GM19452 (cell line): ENCODE measurements at regions not wholly inside any gene's neighbourhood (a gene's known extent, or its start where the extent isn't known, plus 50 kb on each side); places are given as distances from the start of the nearest gene placed in this dataset.
"Not testable (repeated sequence)": the region's sequence is repeated elsewhere in the genome, so short reads cannot be mapped to it uniquely, and the experiment has no call there.

Experiments used
- ATAC-seq: cut with Tn5 transposase; IDR thresholded peaks from one replicate; pipeline ENCODE4 v1.9.1; 2021; ENCODE audit not compliant: unreplicated experiment

- ATAC-seq: peak; percentile 81
Observed at GRCh38 chr2:142585785-142586184, 291.7 kb upstream of the KYNU start.

DNA sequence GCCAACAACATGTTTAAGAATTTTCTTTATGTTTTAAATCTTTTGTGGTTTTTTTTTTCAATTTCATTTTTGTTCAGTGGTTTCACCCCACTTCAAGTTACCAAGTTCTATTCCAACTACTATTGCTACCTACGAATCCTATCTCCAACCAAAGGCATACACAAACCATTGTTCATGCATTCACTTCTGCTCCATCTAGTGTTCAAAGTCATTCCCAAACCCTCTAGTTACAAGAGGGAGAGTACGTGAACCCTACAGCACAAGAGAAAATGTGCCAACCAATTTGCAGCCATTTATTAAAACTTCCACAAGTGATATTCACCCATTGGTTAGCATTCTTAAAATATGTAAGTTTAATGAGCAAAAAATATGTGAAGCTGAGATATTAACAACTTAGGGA, 295.1 kb upstream of the KYNU start:
- no peak for ATAC-seq

- ATAC-seq: no peak
Observed at GRCh38 chr2:142581491-142581890, 296.0 kb upstream of the KYNU start.

DNA sequence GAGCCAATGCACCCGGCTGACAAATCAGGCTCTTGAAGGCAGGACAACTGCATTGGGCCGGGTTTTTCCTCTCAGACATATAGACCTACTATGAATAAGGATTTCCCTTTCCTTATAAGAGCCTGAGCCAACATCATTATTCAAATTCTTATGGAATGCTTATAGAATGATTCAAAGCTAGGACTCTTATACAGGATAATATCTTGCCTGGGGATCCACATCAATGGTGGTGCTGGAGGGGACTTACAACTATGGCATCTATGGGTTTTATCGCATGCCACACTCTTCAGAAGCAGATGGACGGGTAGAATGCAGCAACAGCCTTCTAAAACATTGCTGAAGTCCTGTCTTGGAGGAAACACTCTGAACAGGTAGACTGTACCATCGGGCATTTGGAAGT, 296.8 kb upstream of the KYNU start:
- ATAC-seq: no peak

DNA sequence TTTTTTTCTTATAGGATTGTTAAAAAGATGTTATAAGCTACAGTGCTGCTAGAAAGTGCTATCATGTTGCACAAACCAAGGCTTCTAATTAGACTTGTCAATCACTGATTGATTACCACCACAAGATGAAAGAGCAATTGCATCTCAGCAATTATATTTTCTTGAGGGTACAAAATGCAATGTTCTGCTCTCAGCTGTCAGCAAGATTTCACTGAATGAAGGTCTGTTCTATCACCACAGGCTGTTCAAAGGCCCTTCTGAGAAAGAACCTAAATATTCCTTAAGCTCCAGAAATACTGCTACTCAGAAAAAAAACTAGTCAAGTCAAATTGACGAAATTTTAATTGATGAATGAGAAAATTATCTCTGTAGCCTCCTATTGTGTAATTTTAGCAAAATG, 301.9 kb upstream of the KYNU start:
- no peak for ATAC-seq

DNA sequence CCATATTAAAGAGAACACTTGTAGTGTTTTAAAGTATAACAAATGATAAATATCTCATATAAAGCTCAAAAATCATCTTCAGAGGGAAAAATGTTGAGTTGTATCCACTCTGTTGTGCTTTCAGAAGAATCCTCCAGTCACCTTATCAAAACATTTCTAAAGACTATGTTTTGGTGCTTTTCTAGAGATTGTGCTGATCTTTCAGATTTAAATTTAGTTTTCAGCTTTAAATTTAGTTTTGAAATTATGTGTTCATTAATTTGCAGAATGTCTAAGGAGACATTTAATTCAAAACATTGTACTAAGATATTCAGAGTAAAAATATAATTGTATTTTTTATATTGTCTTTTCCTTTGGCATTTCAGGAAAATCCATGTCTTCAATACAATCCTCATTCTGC, 303.1 kb upstream of the KYNU start:
- no peak for ATAC-seq

- no peak for ATAC-seq
Observed at GRCh38 chr2:142572346-142573132, 304.9 kb upstream of the KYNU start.

DNA sequence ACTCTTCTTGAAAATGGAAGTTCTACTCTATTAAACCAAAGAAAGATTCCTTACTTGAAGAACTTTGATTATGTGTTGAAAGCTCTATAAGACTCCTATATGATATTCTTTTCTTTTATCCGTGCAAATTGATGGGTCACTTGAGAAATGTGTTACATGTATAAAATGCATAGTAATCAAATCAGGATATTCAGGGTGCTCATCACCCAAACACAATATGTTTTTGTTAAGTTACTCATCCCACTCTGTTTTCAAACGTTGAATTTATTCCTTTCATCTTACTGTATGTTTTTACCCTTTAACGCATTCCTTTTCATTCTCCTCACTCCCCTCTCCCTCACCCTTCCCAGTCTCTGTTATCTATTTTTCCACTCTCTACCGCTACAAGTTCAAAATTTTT, 305.5 kb upstream of the KYNU start:
- ATAC-seq: no peak

GRCh38 chr2:142562900-142563299, 314.6 kb upstream of the KYNU start:
- ATAC-seq: no peak

DNA sequence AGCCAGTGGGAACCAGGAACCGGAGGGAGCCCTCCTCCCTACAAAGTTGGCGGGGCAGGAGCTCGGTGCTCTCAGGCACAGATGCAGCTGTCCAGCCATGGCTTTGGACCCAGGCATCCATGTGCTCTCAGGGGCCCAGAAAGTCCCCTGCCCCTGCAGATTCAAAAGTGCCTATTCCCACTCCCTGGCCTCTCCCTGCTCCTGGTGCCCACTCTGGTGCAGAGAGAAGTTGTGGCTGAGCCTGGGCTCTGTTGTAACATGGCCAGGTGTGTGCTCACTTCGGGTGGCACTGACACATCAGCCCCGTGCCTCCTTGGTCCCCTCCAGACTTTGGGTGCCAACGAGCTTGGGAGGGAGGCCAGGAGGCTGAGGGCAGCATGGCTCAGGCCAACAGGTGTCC, 315.8 kb upstream of the KYNU start:
- ATAC-seq: no peak

GRCh38 chr2:142557391-142557790, 320.1 kb upstream of the KYNU start:
- ATAC-seq: no peak

DNA sequence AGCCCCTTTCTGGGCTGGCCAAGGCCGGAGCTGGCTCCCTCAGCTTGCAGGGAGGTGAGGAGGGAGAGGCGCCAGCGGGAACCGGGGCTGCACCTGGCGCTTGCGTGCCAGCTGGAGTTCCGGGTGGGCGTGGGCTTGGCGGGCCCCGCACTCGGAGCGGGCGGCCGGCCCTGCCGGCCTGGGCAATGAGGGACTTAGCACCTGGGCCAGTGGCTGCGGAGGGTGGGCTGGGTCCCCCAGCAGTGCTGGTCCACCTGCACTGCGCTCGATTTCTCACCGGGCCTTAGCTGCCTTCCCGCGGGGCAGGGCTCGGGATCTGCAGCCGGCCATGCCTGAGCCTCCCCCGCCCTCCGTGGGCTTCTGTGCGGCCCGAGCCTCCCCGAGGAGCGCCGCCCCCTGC, 331.5 kb upstream of the KYNU start:
- not testable (repeated sequence) for ATAC-seq

DNA sequence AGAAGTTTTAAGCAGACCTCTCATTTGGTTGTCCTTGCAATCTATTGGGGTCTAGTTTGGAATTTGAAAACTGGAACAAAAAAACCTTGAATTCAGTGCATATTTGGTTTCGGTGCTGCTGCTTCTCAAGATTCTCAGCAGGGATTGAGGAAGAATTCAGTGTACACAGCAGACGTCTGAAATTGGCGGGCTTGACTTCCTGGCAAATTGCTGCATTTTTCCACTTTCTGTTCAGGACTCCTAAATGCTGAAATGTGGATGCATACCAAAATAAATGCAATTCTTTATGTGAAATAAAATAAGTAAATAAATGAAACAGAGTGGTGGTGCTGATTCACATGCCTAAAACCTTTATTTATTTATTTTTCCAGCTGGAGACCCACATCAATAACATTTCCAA, 332.4 kb upstream of the KYNU start:
- ATAC-seq: no peak

- ATAC-seq: no peak
Observed at GRCh38 chr2:142544173-142544572, 333.3 kb upstream of the KYNU start.

DNA sequence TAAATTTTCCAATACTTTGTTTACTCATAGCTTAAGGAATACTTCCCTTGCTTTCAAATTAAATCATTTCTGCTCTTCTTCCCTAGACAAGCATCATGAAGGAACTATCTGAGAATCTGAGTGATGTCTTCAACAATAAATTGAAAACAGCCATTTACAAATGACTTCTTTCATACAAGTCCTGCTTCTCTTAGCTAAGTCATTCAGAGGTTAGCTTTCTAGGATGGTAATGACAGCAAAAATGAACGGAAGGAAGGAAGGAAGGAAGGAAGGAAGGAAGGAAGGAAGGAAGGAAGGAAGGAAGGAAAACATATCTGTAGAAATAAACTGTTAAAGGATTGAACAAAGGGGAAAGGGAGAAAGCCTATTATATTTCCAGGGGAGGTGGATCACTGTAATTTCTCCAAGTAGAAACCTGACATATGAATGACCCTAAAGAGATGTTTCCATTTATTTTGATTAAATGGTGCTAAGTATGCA, 335.0 kb upstream of the KYNU start:
- no peak for ATAC-seq

GRCh38 chr2:142536966-142537365, 340.5 kb upstream of the KYNU start:
- ATAC-seq: no peak

DNA sequence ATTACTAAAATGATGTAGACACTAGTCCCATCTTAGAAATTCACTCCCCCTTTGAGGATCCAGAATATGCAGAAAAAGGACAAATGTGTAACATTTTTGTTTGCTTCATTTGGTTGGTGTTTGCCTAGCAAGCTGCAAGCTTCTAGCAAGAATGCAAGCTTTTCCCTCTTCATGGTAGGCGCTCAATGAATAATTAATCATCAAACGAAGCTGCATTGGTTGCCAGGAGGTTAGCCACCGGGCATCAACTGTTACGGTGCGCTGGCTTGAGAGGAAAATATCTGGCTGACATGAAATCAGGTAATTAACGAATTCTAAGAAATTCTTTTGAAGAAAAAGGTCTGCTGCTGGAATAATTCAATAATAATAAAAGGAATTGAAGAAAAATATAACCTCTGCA, 341.0 kb upstream of the KYNU start:
- no peak for ATAC-seq

DNA sequence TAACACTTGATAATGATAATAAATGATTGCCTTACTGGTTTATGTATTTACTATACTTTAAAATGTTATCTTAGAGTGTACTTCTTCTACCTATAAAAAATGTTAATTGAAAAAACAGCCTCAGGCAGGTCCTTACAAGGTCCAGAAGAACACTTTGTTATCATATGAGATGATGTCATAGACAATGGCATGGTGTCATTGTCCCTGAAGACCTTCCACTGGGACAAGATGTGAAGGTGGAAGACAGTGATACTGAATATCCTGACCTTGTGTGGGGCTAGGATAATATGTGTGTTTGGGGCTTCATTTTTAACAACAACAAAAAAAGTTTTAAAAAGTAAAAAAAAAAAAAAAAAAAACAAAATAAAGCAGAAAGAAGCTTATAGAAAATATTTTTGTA, 342.2 kb upstream of the KYNU start:
- no peak for ATAC-seq

GRCh38 chr2:142533177-142533576, 344.3 kb upstream of the KYNU start:
- ATAC-seq: no peak

DNA sequence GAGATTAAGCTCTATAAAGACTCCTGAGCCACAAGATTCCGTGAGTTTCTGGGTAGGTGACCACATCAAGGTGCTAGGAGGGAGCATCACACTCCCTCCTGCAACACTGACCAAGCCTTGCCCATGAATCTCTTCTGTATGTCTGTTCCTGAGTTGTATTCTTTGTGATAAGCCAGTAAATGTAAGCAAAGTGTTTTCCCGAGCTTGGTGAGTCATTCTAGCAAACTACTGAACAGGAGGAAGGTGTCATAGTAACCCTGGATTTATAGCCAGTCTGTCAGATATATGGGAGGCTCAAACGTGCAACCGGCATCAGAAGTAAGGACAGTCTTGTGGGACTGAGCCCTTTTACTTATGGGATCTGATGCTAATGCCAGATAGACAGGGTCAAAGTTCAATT, 346.1 kb upstream of the KYNU start:
- no peak for ATAC-seq

GRCh38 chr2:142525720-142526119, 351.7 kb upstream of the KYNU start:
- no peak for ATAC-seq

GRCh38 chr2:142521492-142521891, 356.0 kb upstream of the KYNU start:
- ATAC-seq: no peak

- no peak for ATAC-seq
Observed at GRCh38 chr2:142515493-142515892, 362.0 kb upstream of the KYNU start.
